ENCODE measurements at regions not wholly inside any gene's neighbourhood (a gene's known extent, or its start where the extent isn't known, plus 50 kb on each side); places are given as distances from the start of the nearest gene placed in this dataset.

- TF ChIP-seq CTCF (IDR thresholded peaks at IDR 0.05; ENCODE audit: insufficient read depth, low read length, poor library complexity, severe bottlenecking) (no peak), EZH2phosphoT487 (conservative IDR thresholded peaks at IDR 0.05; ENCODE audit: low read length) (no peak)
Observed at GRCh38 chr13:107277911-107278310, 710.0 kb upstream of the ARGLU1 start.

All from SU-DHL-6 (cell line).